ENCODE measurements at regions not wholly inside any gene's neighbourhood (a gene's known extent, or its start where the extent isn't known, plus 50 kb on each side); places are given as distances from the start of the nearest gene placed in this dataset.

GRCh38 chr2:231861288-231861931 is 64.8 kb downstream of the NPPC start:
- no peak overlapping the region for H2BK15ac ChIP-seq (ENCODE audit: low read length)
- no peaks in the 10 kb centered on the region for H3K9me3 ChIP-seq (ENCODE audit: insufficient read depth in 2 of 2, low read depth in 1 of 2, low read length in 1 of 2)
- no peak overlapping the region for H4K8ac ChIP-seq (ENCODE audit: extremely low read depth, insufficient read depth, low read length)
- DNase-seq (ENCODE audit: low read depth in 1 of 2, low spot score in 2 of 2), result no peak
- no peak overlapping the region for H3K4me2 ChIP-seq (ENCODE audit: insufficient read depth in 1 of 2, low read depth in 2 of 2, low read length in 2 of 2)
- H4K5ac ChIP-seq (ENCODE audit: insufficient read length, low read depth, low read length), result no peak overlapping the region
- CTCF ChIA-PET (ENCODE audit: partially characterized antibody), result interaction anchor here (1.0 to 1.1 kb wide), 2 partner anchors 39 to 449 kb away, joined by 3 read pairs; no protein-coding TSS in a partner anchor
- no peak overlapping the region for H2BK5ac ChIP-seq (ENCODE audit: low read depth, low read length)
- H3K36me3 ChIP-seq (ENCODE audit: control insufficient read depth in 2 of 4, insufficient read depth in 4 of 4, low read length in 3 of 4), result no peaks in the 10 kb centered on the region
- H3K27me3 ChIP-seq (replicated peaks in 1 of 4; ENCODE audit: control insufficient read depth in 3 of 4, extremely low read depth in 1 of 4, insufficient read depth in 3 of 4, low read length in 3 of 4), result no peaks in the 10 kb centered on the region
- no peak overlapping the region for H4K91ac ChIP-seq (replicated peaks; ENCODE audit: insufficient read length, low read length)
- no peak overlapping the region for H3K9ac ChIP-seq (replicated peaks in 1 of 4; ENCODE audit: extremely low read depth in 1 of 4, low read depth in 3 of 4, low read length in 3 of 4)
- H2BK12ac ChIP-seq (ENCODE audit: low read depth, low read length), result 0 out of 2 replicates have a peak overlapping the region, but pooled peaks have one; percentile 39
- no peak overlapping the region for H3K23ac ChIP-seq (ENCODE audit: insufficient read length)
- no peak overlapping the region for H3K4ac ChIP-seq (replicated peaks; ENCODE audit: insufficient read length, low read depth, low read length)
- H2AK5ac ChIP-seq (ENCODE audit: low read depth, low read length), result no peak overlapping the region
- H3K27ac ChIP-seq (ENCODE audit: low read depth, low read length), result no peak overlapping the region
- H2BK20ac ChIP-seq (ENCODE audit: low read length), result no peak overlapping the region
- no peaks in the 10 kb centered on the region for H3K23me2 ChIP-seq (ENCODE audit: low read depth, low read length)
- H2AFZ ChIP-seq (ENCODE audit: low read length), result 0 out of 2 replicates have a peak overlapping the region, but pooled peaks have one; percentile 40
- 76% methylated on average over 9 of the region's 9 CpGs; no CpG with 5 or more reads in 1 of the 2 experiments for WGBS, 2 experiments (ENCODE audit: extremely low coverage in 1 of 2, insufficient coverage in 1 of 2, insufficient read length in 1 of 2, insufficient replicate concordance in 2 of 2, low coverage in 1 of 2, low lambda C conversion rate in 2 of 2, missing lambda C conversion rate in 1 of 2)
- POLR2A ChIA-PET (ENCODE audit: partially characterized antibody), result no interaction called here
- no peak overlapping the region for H3K56ac ChIP-seq (replicated peaks; ENCODE audit: insufficient read length, low read depth, low read length)
- no peak overlapping the region for H3K18ac ChIP-seq (ENCODE audit: extremely low read depth, low read length)
- H3K79me2 ChIP-seq (ENCODE audit: control insufficient read depth in 1 of 2, insufficient read depth in 2 of 2, low read length in 2 of 2), result no peaks in the 10 kb centered on the region
- no peak overlapping the region for H3K4me3 ChIP-seq (ENCODE audit: extremely low read depth in 1 of 4, insufficient read depth in 2 of 4, low read depth in 3 of 4, low read length in 4 of 4)
- H4K20me1 ChIP-seq (replicated peaks in 1 of 2; ENCODE audit: control insufficient read depth in 1 of 2, insufficient read depth in 2 of 2, low read length in 2 of 2), result no peaks in the 10 kb centered on the region
- no peak for TF ChIP-seq SP1 (IDR thresholded peaks at IDR 0.05; ENCODE audit: low read depth, low read length)
- no peak for TF ChIP-seq TAF1 (IDR thresholded peaks at IDR 0.05; ENCODE audit: low read depth, low read length)
- no peak for TF ChIP-seq TCF12 (IDR thresholded peaks at IDR 0.05; ENCODE audit: low read depth, low read length)
- no peak for TF ChIP-seq EZH2 (IDR thresholded peaks at IDR 0.05; ENCODE audit: low read depth, low read length, severe bottlenecking)
- TF ChIP-seq ATF3 (IDR thresholded peaks at IDR 0.05; ENCODE audit: insufficient read depth, low read depth, low read length), result no peak
- H3K4me1 ChIP-seq (replicated peaks in 1 of 4; ENCODE audit: control insufficient read depth in 3 of 4, insufficient read depth in 4 of 4, low read length in 3 of 4), result no peaks in the 10 kb centered on the region
- no peak overlapping the region for H3K14ac ChIP-seq (ENCODE audit: insufficient read length)
- no peaks in the 10 kb centered on the region for H3K79me1 ChIP-seq (ENCODE audit: low read depth, low read length)
- FAIRE-seq, result no peak
- no peak overlapping the region for H2BK120ac ChIP-seq (replicated peaks; ENCODE audit: low read depth, low read length)

All from H1 (cell line).